Transverse colon (tissue), 4 donors: ENCODE measurements at regions not wholly inside any gene's neighbourhood (a gene's known extent, or its start where the extent isn't known, plus 50 kb on each side); places are given as distances from the start of the nearest gene placed in this dataset.

Experiments used
- DNase-seq: peaks from one replicate; pipeline ENCODE4 v3.0.0-alpha.2; 2019
- H3K27ac ChIP-seq, 4 donors: fragments of 200-600 bp; sonication (generic); 2 replicates each; pipeline ENCODE4 v1.5.1; 2016 to 2018; ENCODE audit warnings: inconsistent platforms in 4 of 4
- H3K27me3 ChIP-seq: fragments of 200-600 bp; sonication (generic); 2 replicates; pipeline ENCODE4 v1.5.1; 2017; ENCODE audit warnings: inconsistent platforms
- H3K36me3 ChIP-seq, 4 donors: fragments of 200-600 bp; sonication (generic); 2 replicates each; pipeline ENCODE4 v1.5.1; 2017 to 2019; ENCODE audit warnings: inconsistent platforms in 4 of 4
- H3K4me1 ChIP-seq, 4 donors: fragments of 200-600 bp; sonication (generic); 2 replicates each; pipeline ENCODE4 v1.5.1; 2017 to 2020; ENCODE audit warnings: inconsistent platforms in 4 of 4
- H3K4me3 ChIP-seq, 4 donors: fragments of 200-600 bp; sonication (generic); 1 replicate in 1 of 4; 2 replicates in 3 of 4; pipeline versions ENCODE4 v1.5.1 to v1.6.1; 2017 to 2019; ENCODE audit warnings: inconsistent platforms in 4 of 4
- H3K9me3 ChIP-seq, 2 donors: fragments of 200-600 bp; sonication (generic); 2 replicates each; pipeline ENCODE4 v1.5.1; 2017 to 2019; ENCODE audit warnings: inconsistent platforms in 2 of 2
- CTCF ChIP-seq, 5 experiments: fragments of 200-600 bp in 3 of 5; fragments of 450-650 bp in 2 of 5; sonication (generic) in 3 of 5; IDR thresholded peaks; 1 replicate in 2 of 5; 2 replicates in 3 of 5; pipeline ENCODE4 v1.5.1; 2016 to 2017; ENCODE audit warnings: antibody characterized with exemption in 5 of 5, inconsistent platforms in 3 of 5, mild to moderate bottlenecking in 2 of 5, moderate library complexity in 1 of 5
- EP300 ChIP-seq: sonication (generic); formaldehyde crosslinking; IDR thresholded peaks from one replicate; pipeline ENCODE4 v1.6.1; 2017; ENCODE audit warnings: antibody characterized with exemption, low read depth
- POLR2A ChIP-seq: fragments of 450-650 bp; IDR thresholded peaks from one replicate; pipeline ENCODE4 v1.6.1; 2016; ENCODE audit warnings: antibody characterized with exemption, mild to moderate bottlenecking, moderate library complexity
- POLR2AphosphoS5 ChIP-seq, 3 donors: sonication (generic); formaldehyde crosslinking; IDR thresholded peaks; one replicate each; pipeline ENCODE4 v1.6.1; 2016; ENCODE audit warnings: antibody characterized with exemption in 3 of 3
- WGBS, 2 donors: methylation state at CpG; one replicate each; pipeline ENCODE4 v1.1.5; 2018; ENCODE audit warnings: low coverage in 1 of 2; 5-methylcytosine and 5-hydroxymethylcytosine counted together
- in situ Hi-C, 4 donors: fragments of 200-750 bp; cut with MboI; loops; one replicate each; pipeline versions ENCODE4 v1.15.0 to v1.15.1; 2017; ENCODE audit warnings: low sequenced_read_pairs in 3 of 4, low pct_ligation_motif_present in 1 of 4, low pct_unique_long_range_greater_than_20kb in 1 of 4
- intact Hi-C: fragments of 100-400 bp; cut with DNase I; formaldehyde crosslinking; loops from one replicate; pipeline ENCODE4 v1.15.1; 2023; ENCODE audit warnings: low total_unique reads

- Histone ChIP-seq H3K36me3 (no peaks in the 10 kb centered on the region), H3K4me3 (no peak overlapping the region), H3K9me3 (no peaks in the 10 kb centered on the region), H3K27ac (no peak overlapping the region), H3K27me3 (no peaks in the 10 kb centered on the region), H3K4me1 (peaks cover 0 to 16% (median 6%) of the 10 kb centered on the region in 4 donors)
- in situ Hi-C loops (no loop called here), intact Hi-C loops (no loop called here)
- 62 to 66% methylated on average over 4 of the region's 4 CpGs for WGBS, 2 donors
- no peak for DNase-seq
- TF ChIP-seq POLR2A (no peak), EP300 (no peak), CTCF (IDR thresholded peaks at IDR 0.05) (no peak), POLR2AphosphoS5 (IDR thresholded peaks at IDR 0.05) (no peak)
These were observed 59.9 kb upstream of the TANK start for GRCh38 chr2:161100211-161100895.

GRCh38 chr2:161101406-161101805 lies 58.8 kb upstream of the TANK start:
- Histone ChIP-seq H3K36me3 (no peaks in the 10 kb centered on the region), H3K27me3 (no peaks in the 10 kb centered on the region), H3K27ac (no peak overlapping the region), H3K9me3 (no peaks in the 10 kb centered on the region), H3K4me3 (no peak overlapping the region), H3K4me1 (peaks cover 0 to 16% (median 6%) of the 10 kb centered on the region in 4 donors)
- in situ Hi-C loops = no loop called here
- DNase-seq = no peak
- 86 to 91% methylated on average over 2 of the region's 2 CpGs for WGBS, 2 donors
- TF ChIP-seq EP300 (no peak), POLR2AphosphoS5 (IDR thresholded peaks at IDR 0.05) (no peak), POLR2A (no peak), CTCF (IDR thresholded peaks at IDR 0.05) (no peak)
- intact Hi-C loops = no loop called here

- DNase-seq = no peak
- TF ChIP-seq POLR2AphosphoS5 (IDR thresholded peaks at IDR 0.05) (no peak), CTCF (IDR thresholded peaks at IDR 0.05) (no peak), POLR2A (no peak), EP300 (no peak)
- H3K36me3 ChIP-seq = no peaks in the 10 kb centered on the region
- no peaks in the 10 kb centered on the region for H3K9me3 ChIP-seq
- intact Hi-C loops = no loop called here
- no peak overlapping the region for H3K27ac ChIP-seq
- H3K27me3 ChIP-seq = no peaks in the 10 kb centered on the region
- no peak overlapping the region for H3K4me3 ChIP-seq
- peaks cover 0 to 16% (median 6%) of the 10 kb centered on the region in 4 donors for H3K4me1 ChIP-seq
- in situ Hi-C loops = no loop called here
These were observed 57.3 kb upstream of the TANK start for GRCh38 chr2:161102770-161103450.

- H3K27me3 ChIP-seq = no peaks in the 10 kb centered on the region
- in situ Hi-C loops = no loop called here
- intact Hi-C loops = no loop called here
These were observed 56.8 kb upstream of the TANK start for GRCh38 chr2:161103451-161103831.

More at GRCh38 chr2:161103451-161103831, 56.8 kb upstream of the TANK start:
- no peaks in the 10 kb centered on the region for H3K9me3 ChIP-seq
- DNase-seq = no peak
- 57 to 66% methylated on average over 4 of the region's 4 CpGs for WGBS, 2 donors
- no peak overlapping the region for H3K27ac ChIP-seq
- H3K36me3 ChIP-seq = no peaks in the 10 kb centered on the region
- H3K4me1 ChIP-seq = peaks cover 0 to 16% (median 6%) of the 10 kb centered on the region in 4 donors
- TF ChIP-seq POLR2A (no peak), POLR2AphosphoS5 (IDR thresholded peaks at IDR 0.05) (no peak), CTCF (IDR thresholded peaks at IDR 0.05) (no peak), EP300 (no peak)
- H3K4me3 ChIP-seq = no peak overlapping the region
